AG04450 (cell line): ENCODE measurements at regions not wholly inside any gene's neighbourhood (a gene's known extent, or its start where the extent isn't known, plus 50 kb on each side); places are given as distances from the start of the nearest gene placed in this dataset.

Experiments
- CTCF ChIA-PET: fragments of 300-600, 350-600 bp; formaldehyde crosslinking; extraction: SDS; loops from one replicate; lab custom pipeline; 2022; ENCODE audit warnings: antibody characterized with exemption, inconsistent platforms; lab: Charles Lee
- POLR2A ChIA-PET: fragments of 350-600 bp; formaldehyde crosslinking; extraction: SDS; loops from one replicate; lab custom pipeline; 2021; ENCODE audit warnings: antibody characterized with exemption, inconsistent platforms; lab: Yijun Ruan, JAX
- DNase-seq: peaks from one replicate; pipeline ENCODE4 v3.0.0-alpha.2; 2011; ENCODE audit warnings: low read depth, low spot score
- H3K27ac ChIP-seq: one replicate; pipeline ENCODE4 v1.5.1; 2012; ENCODE audit warnings: low read depth, low read length, control low read depth
- H3K27me3 ChIP-seq: one replicate; pipeline ENCODE4 v1.6.0; 2012; ENCODE audit warnings: low read length; ENCODE audit not compliant: control insufficient read depth, insufficient read depth
- H3K4me3 ChIP-seq: 2 replicates; pipeline ENCODE4 v1.5.1; 2011; ENCODE audit warnings: mild to moderate bottlenecking, low read depth, low read length, control low read depth
- H3K9me3 ChIP-seq: 2 replicates; pipeline ENCODE4 v1.5.1; 2012; ENCODE audit warnings: low read length; ENCODE audit not compliant: control insufficient read depth, insufficient read depth
- CTCF ChIP-seq: IDR thresholded peaks from 2 replicates; pipeline ENCODE4 v1.5.1; 2011; ENCODE audit warnings: low read depth, low read length, control low read depth, inconsistent platforms

GRCh38 chr6:139784222-139784769 lies 409.8 kb upstream of the CITED2 start:
- Histone ChIP-seq H3K4me3 (no peak overlapping the region), H3K27ac (no peak overlapping the region), H3K27me3 (no peaks in the 10 kb centered on the region), H3K9me3 (no peaks in the 10 kb centered on the region; the same call in 1 of the 2 replicates)
- ChIA-PET POLR2A (no interaction called here), CTCF (no interaction called here)
- TF ChIP-seq CTCF, result no peak
- DNase-seq, result no peak

GRCh38 chr6:139779988-139780774 lies 405.7 kb upstream of the CITED2 start:
- no peak for TF ChIP-seq CTCF
- H3K4me3 ChIP-seq, result no peak overlapping the region
- POLR2A ChIA-PET, result no interaction called here
- no peaks in the 10 kb centered on the region; the same call in 1 of the 2 replicates for H3K9me3 ChIP-seq
- no peak for DNase-seq
- H3K27me3 ChIP-seq, result no peaks in the 10 kb centered on the region
- CTCF ChIA-PET, result interaction anchor here (0.9 kb wide), 1 partner anchor 69 kb away, joined by 4 read pairs; no protein-coding TSS in a partner anchor
- no peak overlapping the region for H3K27ac ChIP-seq

- DNase-seq, result no peak
Measured at GRCh38 chr6:139778688-139779087, 404.2 kb upstream of the CITED2 start.

GRCh38 chr6:139778106-139778505 lies 403.7 kb upstream of the CITED2 start:
- TF ChIP-seq CTCF, result no peak
- Histone ChIP-seq H3K9me3 (no peaks in the 10 kb centered on the region; the same call in 1 of the 2 replicates), H3K4me3 (no peak overlapping the region), H3K27me3 (no peaks in the 10 kb centered on the region), H3K27ac (no peak overlapping the region)
- ChIA-PET CTCF (interaction anchor here (1.1 to 1.6 kb wide), 2 partner anchors 11 to 409 kb away, joined by 3 to 5 read pairs; no protein-coding TSS in a partner anchor), POLR2A (interaction anchor here (1.1 kb wide), 2 partner anchors 14 to 404 kb away, joined by 5 to 6 read pairs; partner anchors contain the start of gene CITED2)
- no peak for DNase-seq

More at GRCh38 chr6:139778688-139779087, 404.2 kb upstream of the CITED2 start:
- no peak overlapping the region for H3K4me3 ChIP-seq
- CTCF ChIA-PET, result interaction anchor here (1.1 to 1.6 kb wide), 2 partner anchors 11 to 409 kb away, joined by 3 to 5 read pairs; no protein-coding TSS in a partner anchor
- POLR2A ChIA-PET, result interaction anchor here (1.1 kb wide), 2 partner anchors 14 to 405 kb away, joined by 5 to 6 read pairs; partner anchors contain the start of gene CITED2
- TF ChIP-seq CTCF, result no peak
- no peaks in the 10 kb centered on the region; the same call in 1 of the 2 replicates for H3K9me3 ChIP-seq
- no peaks in the 10 kb centered on the region for H3K27me3 ChIP-seq
- no peak overlapping the region for H3K27ac ChIP-seq
